Breast epithelium (tissue), 3 donors: ENCODE measurements at regions not wholly inside any gene's neighbourhood (a gene's known extent, or its start where the extent isn't known, plus 50 kb on each side); places are given as distances from the start of the nearest gene placed in this dataset.

ENCODE experiments used
- CTCF ChIP-seq, 3 donors: fragments of 450-650 bp; IDR thresholded peaks; one replicate each; pipeline ENCODE4 v1.5.1; 2016 to 2017; ENCODE audit warnings: antibody characterized with exemption in 3 of 3, mild to moderate bottlenecking in 3 of 3, moderate library complexity in 3 of 3
- POLR2AphosphoS5 ChIP-seq, 3 donors: sonication (generic); formaldehyde crosslinking; IDR thresholded peaks; one replicate each; pipeline ENCODE4 v1.6.1; 2017; ENCODE audit warnings: antibody characterized with exemption in 3 of 3

GRCh38 chr4:112005027-112005426 is 140.2 kb upstream of the FAM241A start:
- no peak for TF ChIP-seq CTCF (IDR thresholded peaks at IDR 0.05)
- TF ChIP-seq POLR2AphosphoS5 (IDR thresholded peaks at IDR 0.05) = no peak
